C4-2B (cell line): ENCODE measurements at regions not wholly inside any gene's neighbourhood (a gene's known extent, or its start where the extent isn't known, plus 50 kb on each side); places are given as distances from the start of the nearest gene placed in this dataset.

Source experiments
- ZFX ChIP-seq: fragments of 450-650 bp; IDR thresholded peaks from 2 replicates; pipeline ENCODE4 v1.6.1; 2017
- TF ChIP-seq, protein P1 (sequence below): fragments of 450-650 bp; conservative IDR thresholded peaks from 2 replicates; pipeline ENCODE4 v1.5.1; 2017; ENCODE audit warnings: mild to moderate bottlenecking

DNA sequence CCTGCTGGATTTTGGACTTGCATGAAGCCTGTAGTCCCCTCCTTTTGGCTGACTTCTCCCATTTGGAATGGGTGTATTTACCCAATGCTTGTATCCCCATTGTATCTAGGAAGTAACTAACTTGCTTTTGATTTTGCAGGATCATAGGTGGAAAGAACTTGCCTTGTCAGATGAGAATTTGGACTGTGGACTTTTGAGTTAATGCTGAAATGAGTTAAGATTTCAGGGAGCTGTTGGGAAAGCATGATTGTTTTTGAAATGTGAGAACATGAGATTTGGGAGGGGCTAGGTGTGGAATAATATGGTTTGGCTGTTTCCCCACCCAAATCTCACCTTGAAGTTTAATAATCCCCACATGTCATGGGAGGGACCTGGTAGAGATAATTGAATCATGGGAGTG lies 189.6 kb upstream of the CDKN2B start:
- TF ChIP-seq, protein P1, sequence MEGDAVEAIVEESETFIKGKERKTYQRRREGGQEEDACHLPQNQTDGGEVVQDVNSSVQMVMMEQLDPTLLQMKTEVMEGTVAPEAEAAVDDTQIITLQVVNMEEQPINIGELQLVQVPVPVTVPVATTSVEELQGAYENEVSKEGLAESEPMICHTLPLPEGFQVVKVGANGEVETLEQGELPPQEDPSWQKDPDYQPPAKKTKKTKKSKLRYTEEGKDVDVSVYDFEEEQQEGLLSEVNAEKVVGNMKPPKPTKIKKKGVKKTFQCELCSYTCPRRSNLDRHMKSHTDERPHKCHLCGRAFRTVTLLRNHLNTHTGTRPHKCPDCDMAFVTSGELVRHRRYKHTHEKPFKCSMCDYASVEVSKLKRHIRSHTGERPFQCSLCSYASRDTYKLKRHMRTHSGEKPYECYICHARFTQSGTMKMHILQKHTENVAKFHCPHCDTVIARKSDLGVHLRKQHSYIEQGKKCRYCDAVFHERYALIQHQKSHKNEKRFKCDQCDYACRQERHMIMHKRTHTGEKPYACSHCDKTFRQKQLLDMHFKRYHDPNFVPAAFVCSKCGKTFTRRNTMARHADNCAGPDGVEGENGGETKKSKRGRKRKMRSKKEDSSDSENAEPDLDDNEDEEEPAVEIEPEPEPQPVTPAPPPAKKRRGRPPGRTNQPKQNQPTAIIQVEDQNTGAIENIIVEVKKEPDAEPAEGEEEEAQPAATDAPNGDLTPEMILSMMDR, result no peak
- TF ChIP-seq ZFX, result no peak
